SK-N-MC (cell line): ENCODE measurements at regions not wholly inside any gene's neighbourhood (a gene's known extent, or its start where the extent isn't known, plus 50 kb on each side); places are given as distances from the start of the nearest gene placed in this dataset.

ENCODE experiments used
- DNase-seq: peaks from one replicate; pipeline ENCODE4 v3.0.0-alpha.2; 2011; ENCODE audit warnings: low read depth, low spot score
- H3K27ac ChIP-seq: fragments of 200-600 bp; sonication (generic); 2 replicates; pipeline ENCODE4 v1.5.1; 2016; ENCODE audit warnings: mixed run types
- H3K36me3 ChIP-seq: fragments of 200-600 bp; sonication (generic); 2 replicates; pipeline ENCODE4 v1.6.1; 2017; ENCODE audit warnings: antibody characterized with exemption, low read length, mixed read lengths; ENCODE audit not compliant: insufficient read depth
- H3K4me3 ChIP-seq: fragments of 200-600 bp; sonication (generic); 2 replicates; pipeline ENCODE4 v1.5.1; 2016
- H3K9ac ChIP-seq: fragments of 200-600 bp; sonication (generic); 2 replicates; pipeline ENCODE4 v1.8.0; 2017; ENCODE audit warnings: mixed run types, mixed read lengths; ENCODE audit not compliant: insufficient read length
- H3K9me3 ChIP-seq: fragments of 200-600 bp; sonication (generic); 2 replicates; pipeline ENCODE4 v1.6.1; 2017; ENCODE audit warnings: low read depth, mild to moderate bottlenecking, antibody characterized with exemption, low read length, moderate library complexity, mixed read lengths
- EZH2 ChIP-seq: fragments of 200-600 bp; sonication (generic); IDR thresholded peaks from one replicate; pipeline ENCODE4 v1.6.1; 2017; ENCODE audit warnings: antibody characterized with exemption
- FOXP2 ChIP-seq: optimal IDR thresholded peaks from 2 replicates; pipeline ENCODE3; 2011; ENCODE audit warnings: mild to moderate bottlenecking, moderate library complexity; ENCODE audit not compliant: insufficient read depth; ENCODE audit errors: extremely low read length, control extremely low read depth
- POLR2AphosphoS5 ChIP-seq: IDR thresholded peaks from 2 replicates; pipeline ENCODE4 v1.6.1; 2012; ENCODE audit warnings: mild to moderate bottlenecking, low read depth, low read length, borderline replicate concordance

GRCh38 chr15:47598996-47599395 is 118.3 kb upstream of the SEMA6D start:
- DNase-seq = no peak
- Histone ChIP-seq H3K9ac (no peak overlapping the region), H3K36me3 (no peaks in the 10 kb centered on the region), H3K27ac (no peak overlapping the region), H3K9me3 (no peaks in the 10 kb centered on the region; the same call in 1 of the 2 replicates), H3K4me3 (no peak overlapping the region)
- TF ChIP-seq EZH2 (no peak), FOXP2 (no peak), POLR2AphosphoS5 (no peak)

- no peaks in the 10 kb centered on the region; the same call in 1 of the 2 replicates for H3K9me3 ChIP-seq
- no peak overlapping the region for H3K4me3 ChIP-seq
- DNase-seq = no peak
- no peak overlapping the region for H3K27ac ChIP-seq
- no peaks in the 10 kb centered on the region for H3K36me3 ChIP-seq
- no peak overlapping the region for H3K9ac ChIP-seq
- TF ChIP-seq EZH2 (no peak), FOXP2 (no peak), POLR2AphosphoS5 (no peak)
Observed at GRCh38 chr15:47599806-47600205, 117.5 kb upstream of the SEMA6D start.

- no peak overlapping the region for H3K4me3 ChIP-seq
- no peak for TF ChIP-seq FOXP2
- TF ChIP-seq POLR2AphosphoS5 = no peak
- no peak for TF ChIP-seq EZH2
- H3K9ac ChIP-seq = no peak overlapping the region
- H3K9me3 ChIP-seq = no peaks in the 10 kb centered on the region
- no peak overlapping the region for H3K27ac ChIP-seq
- no peaks in the 10 kb centered on the region for H3K36me3 ChIP-seq
- no peak for DNase-seq
Observed at GRCh38 chr15:47602121-47602520, 115.2 kb upstream of the SEMA6D start.

- no peak overlapping the region for H3K27ac ChIP-seq
- DNase-seq = no peak
- H3K36me3 ChIP-seq = no peaks in the 10 kb centered on the region
- no peak overlapping the region for H3K9ac ChIP-seq
- no peak for TF ChIP-seq POLR2AphosphoS5
- no peak for TF ChIP-seq EZH2
- TF ChIP-seq FOXP2 = no peak
- H3K9me3 ChIP-seq = no peaks in the 10 kb centered on the region
- no peak overlapping the region for H3K4me3 ChIP-seq
Observed at GRCh38 chr15:47603026-47603425, 114.3 kb upstream of the SEMA6D start.

GRCh38 chr15:47607695-47608094 is 109.6 kb upstream of the SEMA6D start:
- no peak overlapping the region for H3K27ac ChIP-seq
- H3K4me3 ChIP-seq = no peak overlapping the region
- no peaks in the 10 kb centered on the region for H3K9me3 ChIP-seq
- no peaks in the 10 kb centered on the region for H3K36me3 ChIP-seq
- no peak for DNase-seq
- H3K9ac ChIP-seq = no peak overlapping the region
- TF ChIP-seq EZH2 (no peak), FOXP2 (no peak), POLR2AphosphoS5 (no peak)

- DNase-seq = no peak
- TF ChIP-seq EZH2 (no peak), FOXP2 (no peak), POLR2AphosphoS5 (no peak)
- Histone ChIP-seq H3K9ac (no peak overlapping the region), H3K36me3 (no peaks in the 10 kb centered on the region), H3K9me3 (no peaks in the 10 kb centered on the region), H3K4me3 (no peak overlapping the region), H3K27ac (no peak overlapping the region)
Observed at GRCh38 chr15:47609693-47610092, 107.6 kb upstream of the SEMA6D start.

GRCh38 chr15:47610736-47611135 is 106.6 kb upstream of the SEMA6D start:
- no peak for DNase-seq
- Histone ChIP-seq H3K27ac (no peak overlapping the region), H3K9ac (no peak overlapping the region), H3K4me3 (no peak overlapping the region), H3K36me3 (no peaks in the 10 kb centered on the region), H3K9me3 (no peaks in the 10 kb centered on the region)
- TF ChIP-seq EZH2 (no peak), POLR2AphosphoS5 (no peak), FOXP2 (no peak)

- TF ChIP-seq POLR2AphosphoS5 (no peak), FOXP2 (no peak), EZH2 (no peak)
- no peak overlapping the region for H3K27ac ChIP-seq
- no peaks in the 10 kb centered on the region for H3K9me3 ChIP-seq
- H3K9ac ChIP-seq = no peak overlapping the region
- no peaks in the 10 kb centered on the region for H3K36me3 ChIP-seq
- no peak overlapping the region for H3K4me3 ChIP-seq
- DNase-seq = no peak
Observed at GRCh38 chr15:47614360-47615011, 102.8 kb upstream of the SEMA6D start.

GRCh38 chr15:47616876-47617275 is 100.4 kb upstream of the SEMA6D start:
- no peak for DNase-seq
- H3K27ac ChIP-seq = no peak overlapping the region
- no peak overlapping the region for H3K9ac ChIP-seq
- TF ChIP-seq FOXP2 = no peak
- no peak for TF ChIP-seq POLR2AphosphoS5
- TF ChIP-seq EZH2 = no peak
- H3K9me3 ChIP-seq = no peaks in the 10 kb centered on the region
- no peaks in the 10 kb centered on the region for H3K36me3 ChIP-seq
- no peak overlapping the region for H3K4me3 ChIP-seq

GRCh38 chr15:47618241-47618640 is 99.1 kb upstream of the SEMA6D start:
- TF ChIP-seq POLR2AphosphoS5 = no peak
- TF ChIP-seq EZH2 = no peak
- no peak for TF ChIP-seq FOXP2
- no peak for DNase-seq
- Histone ChIP-seq H3K4me3 (no peak overlapping the region), H3K27ac (no peak overlapping the region), H3K36me3 (no peaks in the 10 kb centered on the region), H3K9ac (no peak overlapping the region), H3K9me3 (no peaks in the 10 kb centered on the region)
